Stimulated activated CD4-positive, alpha-beta T cell treated with anti-CD3 and anti-CD28 coated beads, TNF-alpha, amount 100 ng/mL, for 4 hours (primary cell): ENCODE measurements at regions not wholly inside any gene's neighbourhood (a gene's known extent, or its start where the extent isn't known, plus 50 kb on each side); places are given as distances from the start of the nearest gene placed in this dataset.
A peak's percentile ranks its signal among the peaks of the same experiment; 100 is the strongest.

Experiments
- DNase-seq, 3 experiments: peaks; one replicate each; pipeline ENCODE4 v3.0.0-alpha.2; 2020; ENCODE audit warnings: low read depth in 3 of 3

DNA sequence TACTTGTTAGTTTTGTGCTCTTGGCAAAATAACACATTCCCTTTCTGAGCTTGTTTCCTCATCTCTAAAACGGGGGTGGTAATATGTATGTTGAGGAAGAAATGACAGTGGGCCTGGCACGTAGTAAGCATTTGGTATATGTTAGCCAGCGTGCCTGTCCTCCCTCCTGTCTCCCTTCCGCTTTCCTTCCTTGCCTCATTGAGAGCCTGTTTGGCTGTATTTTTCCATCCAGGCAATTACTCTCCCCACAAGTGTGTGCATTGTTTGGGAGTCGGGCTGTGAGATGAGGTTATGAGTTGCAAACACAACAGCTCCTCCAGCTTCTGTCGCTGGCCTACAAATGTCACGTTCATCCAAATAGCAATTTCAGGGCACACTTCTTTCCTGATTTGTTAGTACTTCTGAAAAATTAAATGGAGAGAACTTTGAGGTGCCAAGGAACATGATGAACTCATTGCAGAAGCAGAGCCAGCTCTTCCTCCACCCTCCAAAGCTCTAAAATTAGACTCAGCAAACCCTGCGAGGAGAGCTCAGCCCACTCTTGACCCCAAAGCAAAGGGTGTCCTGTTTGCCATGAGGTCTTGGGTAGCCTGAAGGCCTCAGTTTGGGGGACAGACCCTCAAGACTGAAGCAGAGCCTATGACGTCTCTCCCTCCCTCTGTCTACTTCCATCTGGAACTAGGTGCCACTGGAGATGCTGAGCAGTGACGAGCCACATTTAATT lies 50.7 kb upstream of the TOX2 start:
- DNase-seq: no peak

DNA sequence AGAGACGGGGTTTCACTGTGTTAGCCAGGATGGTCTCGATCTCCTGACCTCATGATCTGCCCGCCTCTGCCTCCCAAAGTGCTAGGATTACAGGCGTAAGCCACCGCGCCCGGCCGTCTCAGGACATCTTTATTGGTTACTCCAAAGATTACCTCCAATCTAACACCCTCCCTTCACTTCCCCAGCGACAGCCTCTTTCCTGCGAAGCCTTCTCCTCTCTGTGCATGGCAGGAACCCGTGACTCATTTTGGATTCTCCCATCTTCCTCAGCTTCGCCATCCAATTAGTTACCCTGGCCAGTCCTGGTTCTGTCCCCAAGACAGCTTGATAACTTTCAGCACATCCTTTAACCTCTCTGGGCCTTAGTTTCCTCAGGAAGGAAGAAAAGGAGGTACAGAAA lies 51.3 kb upstream of the TOX2 start:
- DNase-seq: no peak

DNA sequence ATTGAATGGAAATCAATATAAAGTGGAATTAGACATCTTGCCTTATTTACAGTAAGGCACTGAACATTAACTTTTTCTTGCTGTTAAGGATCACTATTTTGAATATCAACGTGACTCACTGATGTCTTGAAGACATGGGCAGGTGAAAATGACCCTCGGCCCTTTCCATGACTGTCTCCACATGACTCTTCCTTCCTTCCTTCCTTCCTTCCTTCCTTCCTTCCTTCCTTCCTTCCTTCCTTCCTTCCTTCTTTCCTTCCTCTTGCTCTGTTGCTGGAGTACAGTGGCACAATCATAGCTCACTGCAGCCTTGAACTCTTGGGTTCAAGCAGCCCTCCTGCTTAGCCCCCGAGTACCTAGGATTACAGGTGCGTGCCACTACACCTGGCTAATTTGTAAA lies 52.2 kb upstream of the TOX2 start:
- DNase-seq: no peak

DNA sequence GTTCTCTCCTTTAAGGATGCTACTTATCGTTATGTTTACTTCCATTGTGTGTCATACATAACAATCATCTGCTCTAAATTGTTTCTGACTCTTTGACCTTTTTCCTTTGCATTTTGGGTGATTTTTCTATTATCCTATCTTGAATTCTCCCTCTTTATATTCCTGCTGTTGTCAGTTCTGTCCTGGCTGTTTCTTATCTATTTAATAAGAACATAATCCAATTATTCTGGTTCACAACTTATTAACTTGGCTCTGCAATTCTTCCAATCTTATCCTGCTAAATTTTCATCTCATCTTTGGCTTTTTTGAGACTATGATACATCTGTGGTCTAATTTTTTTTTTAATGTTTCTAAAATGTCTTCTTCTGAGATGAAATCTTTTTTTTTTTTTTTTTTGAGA lies 54.7 kb upstream of the TOX2 start:
- DNase-seq: no peak

DNA sequence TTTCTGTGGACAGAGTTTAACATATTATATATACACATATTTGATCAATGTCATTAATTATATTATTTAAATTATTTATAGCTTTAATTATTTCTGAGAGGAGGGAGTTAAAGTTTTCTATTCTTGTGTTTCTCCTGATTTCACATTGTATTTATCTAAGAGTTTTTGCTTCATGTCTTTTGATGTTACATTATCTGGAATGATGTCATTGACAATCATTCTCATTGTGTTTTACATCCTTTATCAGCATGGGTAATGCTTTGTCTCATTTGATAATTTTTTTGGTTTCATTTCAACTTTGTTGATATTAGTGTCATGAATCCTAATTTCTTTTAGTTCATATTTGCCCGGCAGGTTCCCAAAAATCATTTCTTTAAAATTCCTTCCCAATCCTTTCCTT lies 56.7 kb upstream of the TOX2 start:
- DNase-seq: no peak

DNA sequence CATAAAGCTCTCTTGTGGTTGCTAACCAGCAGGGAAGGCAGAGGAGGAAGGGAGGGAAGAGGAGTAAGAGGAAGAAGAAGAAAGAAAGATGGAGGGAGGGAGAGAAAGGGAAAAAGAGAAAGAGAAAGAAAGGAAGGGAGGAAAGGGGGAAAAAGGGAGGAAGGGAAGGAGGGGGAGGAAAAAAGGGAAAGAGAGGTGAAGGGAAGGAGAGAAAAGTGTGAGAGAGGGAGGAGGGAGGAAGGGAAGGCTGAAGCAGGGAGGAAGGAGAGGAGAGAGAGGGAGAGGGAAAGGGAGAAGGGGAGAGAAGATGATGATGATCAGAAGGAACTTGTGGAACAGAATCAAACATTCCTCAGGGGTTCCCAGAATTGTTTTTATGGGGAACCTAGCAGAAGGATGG lies 57.5 kb upstream of the TOX2 start:
- no peak for DNase-seq

DNA sequence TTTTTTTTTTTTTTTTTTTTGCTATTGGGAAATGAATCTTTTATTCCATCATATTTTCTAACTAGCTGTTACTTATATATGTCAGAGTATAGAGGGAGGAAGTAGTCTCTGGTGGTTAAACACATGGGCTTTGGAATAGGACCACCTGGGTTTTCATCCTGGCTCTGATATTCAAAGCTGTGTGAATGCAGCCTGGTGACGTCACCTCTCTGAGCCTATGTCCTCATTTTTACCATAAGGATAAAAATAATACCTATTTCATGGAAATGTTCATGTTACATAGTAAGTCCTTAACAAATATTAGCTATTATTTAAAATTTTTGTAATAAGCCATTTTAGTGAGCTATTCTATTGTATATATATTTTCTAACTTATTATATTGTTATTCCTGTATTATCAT lies 58.8 kb upstream of the TOX2 start:
- no peak for DNase-seq

DNA sequence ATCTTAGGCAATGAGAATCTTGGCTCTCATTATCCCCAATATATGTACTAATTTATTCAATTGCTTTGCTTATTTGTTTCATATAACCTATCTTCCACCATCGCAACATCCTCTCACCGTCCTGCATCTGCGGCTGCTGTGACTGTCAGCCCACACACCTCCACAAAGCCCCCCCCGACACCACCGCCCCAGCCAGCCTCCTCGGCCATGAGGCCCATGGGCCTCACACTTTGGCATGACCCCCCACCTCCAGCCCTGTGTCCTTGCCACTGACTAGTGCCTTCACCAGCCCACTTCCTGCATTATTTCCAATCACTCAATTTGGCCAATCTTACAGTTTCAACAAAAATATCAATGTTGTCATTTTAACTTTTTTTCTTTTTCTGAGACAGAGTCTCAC lies 60.7 kb upstream of the TOX2 start:
- no peak for DNase-seq

DNA sequence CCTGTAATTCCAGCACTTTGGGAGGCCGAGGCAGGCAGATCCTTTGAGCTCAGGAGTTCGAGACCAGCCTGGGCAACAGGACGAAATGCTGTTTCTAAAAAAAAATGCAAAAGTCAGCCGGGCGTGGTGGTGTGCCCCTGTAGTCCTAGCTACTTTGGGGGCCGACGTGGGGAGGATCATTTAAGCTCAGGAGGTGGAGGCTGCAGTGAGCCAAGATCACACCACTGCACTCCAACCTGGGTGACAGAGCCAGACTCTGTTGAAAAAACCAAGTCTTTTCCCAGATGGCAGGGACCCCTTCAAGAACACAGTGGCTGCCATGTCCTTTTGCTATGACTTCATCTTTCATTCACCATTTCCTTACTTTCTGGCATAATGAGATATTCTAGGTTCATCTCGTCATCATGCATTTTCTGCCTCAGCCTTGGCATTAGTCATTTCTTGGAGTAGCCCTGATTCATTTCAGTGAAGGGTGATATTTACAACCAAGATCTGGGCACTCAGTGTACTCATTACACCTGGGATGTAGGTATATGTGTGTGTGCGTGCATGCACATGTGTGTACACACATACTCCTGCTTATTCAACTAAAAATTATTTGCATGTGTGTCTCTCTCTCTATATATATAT lies 61.4 kb upstream of the TOX2 start:
- no peak for DNase-seq

DNA sequence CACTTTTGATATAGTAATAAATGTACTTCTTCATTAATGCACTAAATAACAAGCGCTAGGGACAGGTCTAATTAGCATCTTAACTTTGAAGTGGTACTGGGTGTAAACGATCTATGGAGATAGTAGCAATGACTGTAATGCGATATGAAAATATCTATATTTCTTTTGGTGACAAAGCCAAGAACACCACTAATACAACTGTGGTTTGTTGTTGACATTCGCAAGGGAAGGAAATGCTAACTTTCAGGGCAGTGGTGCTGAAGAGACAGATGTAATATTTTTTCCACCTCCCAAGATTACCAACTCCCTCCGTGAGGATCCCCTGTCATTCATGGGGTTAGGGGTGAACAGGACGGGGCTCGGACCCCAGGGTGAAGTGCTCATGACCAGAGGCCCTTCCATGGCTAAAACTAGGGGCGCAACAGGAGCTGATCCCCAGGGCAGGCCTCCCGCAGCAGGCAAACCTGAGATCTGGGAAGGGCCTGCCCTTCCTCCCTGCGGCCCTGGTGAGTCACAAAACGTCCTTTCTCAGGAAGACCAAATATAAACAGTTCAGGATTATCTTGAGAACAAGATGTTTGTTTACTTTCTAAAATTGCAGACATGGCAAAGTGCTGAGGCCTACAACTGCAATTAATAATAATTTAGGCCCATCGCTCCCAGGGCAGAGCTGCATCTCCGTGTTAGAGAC lies 65.0 kb upstream of the TOX2 start:
- DNase-seq: no peak

DNA sequence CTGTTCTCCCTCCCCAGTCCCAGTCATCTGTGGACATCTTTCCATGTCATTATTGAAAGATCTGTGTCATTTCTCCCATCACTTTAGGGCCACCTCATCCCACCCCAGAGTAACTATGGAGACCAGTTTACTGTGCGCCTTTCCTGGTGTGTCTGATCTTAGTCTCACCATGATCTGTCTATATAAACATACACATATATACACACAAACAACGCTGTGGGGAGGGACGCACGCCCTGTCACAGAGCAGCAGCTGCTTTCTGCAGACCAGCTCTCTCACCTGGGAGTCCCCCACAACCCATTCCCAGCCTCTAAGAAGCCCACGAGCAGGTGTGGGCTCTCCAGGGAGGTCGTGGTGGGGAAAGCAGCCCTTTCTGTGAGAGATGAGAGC lies 68.1 kb upstream of the TOX2 start:
- no peak for DNase-seq

DNA sequence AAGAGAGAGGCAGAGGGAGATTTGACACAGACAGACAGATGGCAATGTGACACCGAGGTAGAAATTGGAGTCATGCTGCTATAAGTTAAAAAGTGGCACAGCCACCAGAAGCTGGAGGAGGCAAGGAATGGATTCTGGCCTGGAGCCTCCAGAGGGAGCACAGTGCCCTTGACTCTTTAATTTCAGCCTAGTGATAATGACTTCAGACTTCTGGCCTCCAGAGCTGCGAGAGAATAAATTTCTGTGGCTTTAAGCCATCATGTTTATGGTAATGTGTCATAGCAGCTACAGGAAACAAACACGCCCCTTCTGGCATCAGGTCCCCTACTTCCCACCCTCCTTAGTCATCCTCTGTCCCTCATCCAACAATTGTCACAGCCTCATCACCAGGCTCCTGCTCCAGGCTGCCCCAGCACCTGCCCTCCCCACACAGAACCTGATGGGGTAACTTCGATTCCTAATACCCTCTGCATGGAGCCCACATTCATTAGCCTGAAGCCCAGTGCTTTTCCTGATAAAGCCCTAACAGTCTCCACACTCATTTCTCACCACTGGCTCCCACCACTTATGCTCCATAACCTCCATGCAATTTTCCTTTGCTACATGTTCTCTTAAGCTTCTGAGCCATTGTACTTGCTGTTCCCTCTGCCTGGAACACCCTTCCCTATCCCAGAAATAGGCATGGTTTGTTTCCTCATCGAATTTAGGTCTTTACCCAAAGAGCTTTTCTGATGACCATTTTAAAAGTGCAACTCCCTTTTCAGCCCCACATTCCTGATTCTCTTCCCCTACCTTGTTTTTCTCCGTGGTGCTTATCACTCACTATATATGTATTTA lies 69.7 kb upstream of the TOX2 start:
- DNase-seq: no peak

DNA sequence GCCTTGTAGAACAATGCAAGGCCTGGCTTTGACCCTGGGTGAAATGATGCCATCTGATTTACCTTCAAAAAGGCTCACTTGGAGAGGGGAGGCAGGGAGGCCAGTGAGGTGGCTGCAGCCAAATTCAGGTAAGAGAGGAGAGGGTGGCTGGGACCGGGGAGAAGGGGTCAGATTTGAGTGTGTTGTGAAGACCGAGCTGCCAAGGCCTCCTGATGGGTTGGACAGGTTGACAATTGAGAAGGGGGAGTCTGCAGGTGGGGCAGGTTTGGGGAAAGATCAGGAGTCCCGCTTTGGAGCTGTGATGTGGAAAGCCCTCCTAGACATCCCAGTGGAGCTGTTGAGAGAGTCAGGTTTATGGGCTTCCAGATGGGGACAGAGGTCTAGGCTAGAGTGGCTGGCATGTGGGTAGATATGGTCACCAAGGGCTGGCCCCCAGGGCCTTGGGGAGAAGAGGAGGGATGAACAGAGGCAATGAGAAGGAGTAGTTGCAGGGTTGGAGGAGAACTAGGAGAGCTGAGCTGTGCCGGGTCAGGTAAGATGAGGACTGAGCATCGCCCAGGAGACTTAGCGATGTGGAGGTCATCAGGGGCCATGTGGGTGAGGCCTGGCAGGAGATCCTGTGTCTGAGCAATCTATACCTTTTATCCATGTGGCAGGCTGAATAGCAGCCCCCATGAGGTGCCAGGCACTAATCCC lies 70.5 kb upstream of the TOX2 start:
- DNase-seq: no peak

DNA sequence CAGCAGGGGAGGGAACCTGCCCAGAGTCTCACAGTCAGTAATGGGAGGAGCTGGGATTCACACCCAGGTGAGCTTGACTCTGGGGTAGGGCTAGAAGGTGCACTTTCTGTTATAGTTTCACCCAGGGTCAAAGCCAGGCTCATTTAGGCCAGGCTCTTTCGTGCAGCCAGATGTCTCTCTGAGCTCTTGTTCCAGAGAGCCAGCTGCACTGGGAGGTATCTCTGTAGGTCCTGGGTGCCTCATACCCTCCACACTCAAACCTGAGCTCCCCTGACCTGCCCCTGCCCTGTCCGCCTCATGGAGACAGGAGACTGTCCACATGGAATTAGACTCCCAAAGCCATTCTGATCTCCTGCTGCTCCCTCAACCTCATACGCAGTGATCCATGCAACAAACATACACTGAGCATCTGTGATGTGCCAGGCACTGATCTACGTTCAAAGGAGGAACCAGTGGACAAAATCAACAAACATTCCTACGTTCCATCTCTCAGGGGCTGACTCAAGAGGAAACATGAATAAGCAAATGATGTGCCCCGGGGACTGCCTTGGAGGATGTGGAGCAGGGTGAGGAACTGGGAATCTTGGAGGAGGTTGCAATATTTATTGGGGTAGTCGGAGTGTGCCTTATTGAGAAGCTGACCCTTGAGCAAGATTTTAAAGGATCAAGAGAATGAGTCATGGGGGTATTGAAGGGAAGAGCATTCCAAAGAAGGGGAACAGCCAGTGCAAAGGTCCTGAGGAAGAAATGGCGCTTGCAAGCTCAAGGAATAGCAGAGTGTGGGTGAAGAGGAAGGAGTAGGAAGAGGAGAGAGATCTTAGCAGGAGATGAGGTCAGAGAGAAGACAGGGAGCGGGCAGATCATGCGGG lies 71.3 kb upstream of the TOX2 start:
- DNase-seq: no peak

DNA sequence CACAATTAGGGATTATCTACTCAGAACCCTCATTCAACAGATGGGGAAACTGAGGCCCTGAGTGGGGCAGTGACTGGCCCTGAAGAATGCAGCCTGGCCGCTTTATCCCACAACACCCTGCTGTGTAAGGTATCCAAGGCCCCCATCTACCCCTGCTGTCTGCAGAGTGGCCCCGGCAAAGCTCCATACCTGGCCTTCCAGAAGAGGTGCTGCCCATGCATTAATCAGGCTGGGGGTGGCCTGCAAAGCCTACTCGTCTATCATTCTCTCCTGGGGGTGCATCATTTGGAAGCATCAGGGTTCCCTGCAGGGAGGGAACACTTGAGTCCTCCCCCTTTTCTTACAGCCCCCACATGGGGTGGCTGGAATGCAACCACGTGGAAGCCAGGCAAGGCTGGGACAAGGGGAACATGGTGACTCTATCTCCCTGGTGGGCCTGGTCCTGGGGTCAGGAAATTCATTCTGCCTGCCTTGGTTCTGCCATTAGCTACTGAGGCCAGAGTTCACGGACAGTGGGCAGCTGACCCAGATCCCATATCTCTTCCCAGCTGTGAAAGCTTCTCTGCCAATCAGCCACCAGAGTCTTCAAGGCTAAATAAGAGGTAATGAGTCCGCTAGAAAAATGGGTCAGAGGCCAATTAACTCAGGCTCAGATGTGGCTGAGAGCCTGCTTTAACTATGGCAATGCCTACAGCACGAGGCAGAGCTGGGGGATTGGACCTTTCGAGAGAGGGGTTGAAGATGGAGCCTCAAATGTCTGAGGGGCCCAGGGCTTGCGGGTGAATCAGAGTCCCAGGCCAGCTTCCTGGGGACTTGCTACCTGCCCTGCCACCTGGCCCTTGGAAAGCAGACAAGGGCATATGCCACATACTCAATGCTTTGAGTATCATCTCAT lies 72.3 kb upstream of the TOX2 start:
- DNase-seq: no peak

DNA sequence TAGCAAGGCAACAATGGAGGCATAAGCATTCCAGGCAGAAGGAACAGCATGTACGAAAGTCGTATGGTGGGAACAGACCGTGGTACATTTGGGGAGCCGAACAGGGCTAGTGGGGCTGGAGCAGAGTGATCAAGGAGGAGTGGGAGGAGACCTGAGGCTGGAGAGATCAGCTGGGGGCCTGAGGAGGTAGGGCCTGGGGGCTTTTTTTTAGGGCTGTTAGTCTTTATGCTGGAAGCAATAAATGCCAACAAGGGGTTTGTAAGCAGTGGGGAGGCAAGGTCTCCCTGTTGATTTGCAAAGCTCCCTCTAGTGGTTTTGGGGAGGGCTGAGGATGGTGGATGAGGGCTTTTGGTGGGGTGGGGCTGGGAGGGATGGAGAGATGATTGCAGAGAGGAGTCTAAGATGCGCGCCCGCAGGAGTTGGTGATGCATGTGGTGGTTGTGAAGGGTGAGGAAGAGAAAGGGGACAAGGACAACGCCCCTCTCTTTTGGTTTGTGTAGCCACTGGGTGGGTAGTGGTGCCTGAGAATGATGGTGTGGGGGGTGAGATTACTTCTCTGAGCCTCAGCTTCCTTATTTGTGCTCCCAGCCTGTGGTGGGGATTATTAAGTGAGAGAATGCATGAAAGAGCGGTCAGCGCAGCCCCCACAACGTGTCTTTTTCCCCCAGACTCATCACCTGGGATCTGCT lies 74.1 kb upstream of the TOX2 start:
- peak in 2 of 3 experiments; percentile 2 to 8 for DNase-seq

DNA sequence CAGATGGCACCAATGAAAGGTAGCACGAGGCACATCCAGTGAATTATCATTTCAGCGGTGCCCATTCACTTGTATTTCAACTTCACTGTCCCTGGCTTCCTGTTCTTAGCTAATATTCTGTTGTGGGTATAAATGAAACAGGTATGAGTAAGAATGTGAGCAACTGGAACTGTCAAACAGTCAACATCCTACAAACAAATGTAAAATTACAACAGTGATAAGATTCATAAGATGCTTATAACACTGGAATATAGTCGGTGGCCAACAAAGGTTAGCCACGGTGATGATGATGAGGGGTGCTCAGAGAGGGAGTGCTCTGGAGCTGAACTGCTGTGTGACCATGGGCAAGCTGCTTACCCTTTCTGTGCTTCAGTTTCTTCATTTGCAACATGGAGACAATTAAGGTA lies 74.9 kb upstream of the TOX2 start:
- DNase-seq: no peak

DNA sequence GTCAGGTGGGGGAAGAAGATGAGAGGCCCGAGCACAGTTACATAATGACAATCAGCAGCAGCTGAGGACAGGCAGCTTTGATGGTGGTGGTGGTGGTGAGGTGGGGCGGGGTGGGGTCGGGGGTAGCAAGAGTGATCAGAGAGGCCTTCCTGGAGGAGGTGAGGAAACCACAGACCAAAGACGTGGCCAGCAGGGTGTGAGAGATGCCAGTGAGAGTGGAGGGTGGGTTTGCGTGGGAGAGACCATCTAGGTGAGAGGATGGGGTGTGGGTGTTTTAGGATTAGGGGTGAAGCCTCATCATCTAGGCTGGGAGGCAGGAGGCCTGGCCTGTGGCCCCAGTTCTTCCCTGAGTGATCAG lies 76.0 kb upstream of the TOX2 start:
- DNase-seq: no peak
